Smooth muscle cell of the brain vasculature (primary cell): ENCODE measurements at regions not wholly inside any gene's neighbourhood (a gene's known extent, or its start where the extent isn't known, plus 50 kb on each side); places are given as distances from the start of the nearest gene placed in this dataset.
A peak's percentile ranks its signal among the peaks of the same experiment; 100 is the strongest.

ENCODE experiments used
- DNase-seq: peaks from one replicate; pipeline ENCODE4 v3.0.0-alpha.2; 2012; ENCODE audit warnings: low read depth, low spot score

- peak; percentile 57 for DNase-seq
Measured at GRCh38 chr6:14804001-14804784, 441.7 kb upstream of the JARID2 start.

- peak; percentile 93 for DNase-seq
Measured at GRCh38 chr6:14804785-14805210, 441.1 kb upstream of the JARID2 start.

- no peak for DNase-seq
Measured at GRCh38 chr6:14806101-14806500, 439.8 kb upstream of the JARID2 start.

- no peak for DNase-seq
Measured at GRCh38 chr6:14807130-14807529, 438.7 kb upstream of the JARID2 start.

GRCh38 chr6:14807971-14808370 lies 437.9 kb upstream of the JARID2 start:
- no peak for DNase-seq

GRCh38 chr6:14810021-14810420 lies 435.8 kb upstream of the JARID2 start:
- no peak for DNase-seq

- no peak for DNase-seq
Measured at GRCh38 chr6:14811775-14812428, 434.0 kb upstream of the JARID2 start.

- no peak for DNase-seq
Measured at GRCh38 chr6:14814016-14814415, 431.9 kb upstream of the JARID2 start.

- no peak for DNase-seq
Measured at GRCh38 chr6:14816116-14816859, 429.6 kb upstream of the JARID2 start.

- no peak for DNase-seq
Measured at GRCh38 chr6:14817074-14817473, 428.8 kb upstream of the JARID2 start.

- DNase-seq: no peak
Measured at GRCh38 chr6:14818422-14818884, 427.4 kb upstream of the JARID2 start.

GRCh38 chr6:14819001-14819400 lies 426.9 kb upstream of the JARID2 start:
- no peak for DNase-seq

GRCh38 chr6:14819840-14820420 lies 425.9 kb upstream of the JARID2 start:
- no peak for DNase-seq

GRCh38 chr6:14822012-14822553 lies 423.8 kb upstream of the JARID2 start:
- no peak for DNase-seq

GRCh38 chr6:14822679-14823078 lies 423.2 kb upstream of the JARID2 start:
- DNase-seq: no peak

- no peak for DNase-seq
Measured at GRCh38 chr6:14824060-14824459, 421.8 kb upstream of the JARID2 start.

GRCh38 chr6:14824484-14825275 lies 421.2 kb upstream of the JARID2 start:
- DNase-seq: no peak

- no peak for DNase-seq
Measured at GRCh38 chr6:14826456-14826855, 419.4 kb upstream of the JARID2 start.

GRCh38 chr6:14827354-14827753 lies 418.5 kb upstream of the JARID2 start:
- no peak for DNase-seq

- DNase-seq: no peak
Measured at GRCh38 chr6:14828201-14828611, 417.7 kb upstream of the JARID2 start.

GRCh38 chr6:14831070-14831469 lies 414.8 kb upstream of the JARID2 start:
- no peak for DNase-seq
